Fibroblast of lung (primary cell): ENCODE measurements at regions not wholly inside any gene's neighbourhood (a gene's known extent, or its start where the extent isn't known, plus 50 kb on each side); places are given as distances from the start of the nearest gene placed in this dataset.
A peak's percentile ranks its signal among the peaks of the same experiment; 100 is the strongest.

Experiments used
- DNase-seq, 2 donors: peaks; one replicate each; pipeline versions ENCODE4 v3.0.0 to v3.0.0-alpha.2; 2010; ENCODE audit warnings: low read depth in 2 of 2
- H2AFZ ChIP-seq: 2 replicates; pipeline ENCODE4 v1.5.1; 2012; ENCODE audit warnings: low read length, control low read depth, inconsistent platforms
- H3K27ac ChIP-seq: 2 replicates; pipeline ENCODE4 v1.5.1; 2011; ENCODE audit warnings: low read length, control low read depth; ENCODE audit not compliant: insufficient read depth
- H3K27me3 ChIP-seq: 2 replicates; pipeline ENCODE4 v1.5.1; 2011; ENCODE audit warnings: mild to moderate bottlenecking, low read length; ENCODE audit not compliant: control insufficient read depth, insufficient read depth
- H3K36me3 ChIP-seq: 2 replicates; pipeline ENCODE4 v1.5.1; 2011; ENCODE audit warnings: low read length; ENCODE audit not compliant: control insufficient read depth, insufficient read depth
- H3K4me1 ChIP-seq: 2 replicates; pipeline ENCODE4 v1.5.1; 2011; ENCODE audit warnings: low read length; ENCODE audit not compliant: control insufficient read depth, insufficient read depth; ENCODE audit errors: extremely low read depth
- H3K4me2 ChIP-seq: 2 replicates; pipeline ENCODE4 v1.5.1; 2011; ENCODE audit warnings: low read length, control low read depth; ENCODE audit not compliant: insufficient read depth; ENCODE audit errors: extremely low read depth
- H3K4me3 ChIP-seq, 4 experiments: fragments of 200-600 bp in 1 of 4; sonication (generic) in 1 of 4; replicated peaks in 1 of 4; 2 replicates each; pipeline ENCODE4 v1.5.1; 2011 to 2016; ENCODE audit warnings: low read length in 4 of 4, low read depth in 3 of 4, mild to moderate bottlenecking in 3 of 4, control low read depth in 2 of 4, inconsistent platforms in 1 of 4, mixed read lengths in 1 of 4; ENCODE audit not compliant: insufficient read depth in 1 of 4; ENCODE audit errors: control extremely low read depth in 1 of 4
- H3K79me2 ChIP-seq: 2 replicates; pipeline ENCODE4 v1.5.1; 2012; ENCODE audit warnings: mild to moderate bottlenecking, low read length, inconsistent platforms; ENCODE audit not compliant: control insufficient read depth, insufficient read depth
- H3K9ac ChIP-seq: 2 replicates; pipeline ENCODE4 v1.5.1; 2011; ENCODE audit warnings: mild to moderate bottlenecking, low read length, control low read depth; ENCODE audit not compliant: insufficient read depth
- H3K9me3 ChIP-seq: 2 replicates; pipeline ENCODE4 v1.5.1; 2012; ENCODE audit warnings: low read depth, low read length; ENCODE audit not compliant: control insufficient read depth, insufficient read depth
- H4K20me1 ChIP-seq: 2 replicates; pipeline ENCODE4 v1.5.1; 2011; ENCODE audit warnings: low read length; ENCODE audit not compliant: control insufficient read depth, insufficient read depth; ENCODE audit errors: extremely low read depth
- CTCF ChIP-seq, 2 donors: IDR thresholded peaks in 1 of 2; conservative IDR thresholded peaks in 1 of 2; 1 replicate in 1 of 2; 2 replicates in 1 of 2; pipeline ENCODE4 v1.5.1; 2011 to 2012; ENCODE audit warnings: low read length in 2 of 2, control low read depth in 1 of 2, inconsistent platforms in 1 of 2, low read depth in 1 of 2, mild to moderate bottlenecking in 1 of 2
- EZH2 ChIP-seq: IDR thresholded peaks from 2 replicates; pipeline ENCODE4 v1.5.1; 2012; ENCODE audit warnings: low read length, control low read depth, mild to moderate bottlenecking; ENCODE audit errors: missing control alignments

GRCh38 chr12:47604221-47604873 lies 101.5 kb downstream of the RPAP3 start:
- no peak overlapping the region for H3K27ac ChIP-seq
- no peaks in the 10 kb centered on the region for H3K27me3 ChIP-seq
- TF ChIP-seq CTCF (conservative IDR thresholded peaks at IDR 0.05 in 1 of 2, IDR thresholded peaks at IDR 0.05 in 1 of 2; ENCODE audit: low read depth in 1 of 2, low read length in 2 of 2) (no peak), EZH2 (no peak)
- no peaks in the 10 kb centered on the region for H3K9me3 ChIP-seq
- H3K36me3 ChIP-seq, result no peaks in the 10 kb centered on the region
- DNase-seq, result peak in 1 of 2 donors; percentile 73
- no peak overlapping the region for H3K4me2 ChIP-seq
- no peak overlapping the region for H2AFZ ChIP-seq
- H3K9ac ChIP-seq, result no peak overlapping the region
- H3K4me1 ChIP-seq, result no peaks in the 10 kb centered on the region
- H4K20me1 ChIP-seq, result no peaks in the 10 kb centered on the region
- H3K4me3 ChIP-seq, result no peak overlapping the region
- H3K79me2 ChIP-seq, result no peaks in the 10 kb centered on the region

GRCh38 chr12:47602949-47603558 lies 102.8 kb downstream of the RPAP3 start:
- Histone ChIP-seq H3K36me3 (no peaks in the 10 kb centered on the region), H3K9ac (no peak overlapping the region), H3K79me2 (no peaks in the 10 kb centered on the region), H3K4me3 (no peak overlapping the region), H2AFZ (no peak overlapping the region), H3K4me1 (no peaks in the 10 kb centered on the region), H4K20me1 (no peaks in the 10 kb centered on the region), H3K4me2 (no peak overlapping the region), H3K27me3 (no peaks in the 10 kb centered on the region), H3K9me3 (no peaks in the 10 kb centered on the region), H3K27ac (no peak overlapping the region)
- TF ChIP-seq EZH2 (no peak), CTCF (conservative IDR thresholded peaks at IDR 0.05 in 1 of 2, IDR thresholded peaks at IDR 0.05 in 1 of 2; ENCODE audit: low read depth in 1 of 2, low read length in 2 of 2) (no peak)
- DNase-seq, result no peak

- H3K36me3 ChIP-seq, result no peaks in the 10 kb centered on the region
- no peaks in the 10 kb centered on the region for H3K9me3 ChIP-seq
- H3K27ac ChIP-seq, result no peak overlapping the region
- H3K27me3 ChIP-seq, result no peaks in the 10 kb centered on the region
- no peak overlapping the region for H3K4me2 ChIP-seq
- TF ChIP-seq CTCF (conservative IDR thresholded peaks at IDR 0.05 in 1 of 2, IDR thresholded peaks at IDR 0.05 in 1 of 2; ENCODE audit: low read depth in 1 of 2, low read length in 2 of 2) (no peak), EZH2 (no peak)
- H3K4me1 ChIP-seq, result no peaks in the 10 kb centered on the region
- no peaks in the 10 kb centered on the region for H3K79me2 ChIP-seq
- no peak overlapping the region for H2AFZ ChIP-seq
- DNase-seq, result peak in 1 of 2 donors; percentile 72
- H3K4me3 ChIP-seq, result no peak overlapping the region
- H4K20me1 ChIP-seq, result no peaks in the 10 kb centered on the region
- H3K9ac ChIP-seq, result no peak overlapping the region
Observed at GRCh38 chr12:47602325-47602724, 103.5 kb downstream of the RPAP3 start.
